GM21367 (cell line): ENCODE measurements at regions not wholly inside any gene's neighbourhood (a gene's known extent, or its start where the extent isn't known, plus 50 kb on each side); places are given as distances from the start of the nearest gene placed in this dataset.
"Not testable (repeated sequence)": the region's sequence is repeated elsewhere in the genome, so short reads cannot be mapped to it uniquely, and the experiment has no call there.

Experiments used
- ATAC-seq: cut with Tn5 transposase; IDR thresholded peaks from one replicate; pipeline ENCODE4 v1.9.1; 2021; ENCODE audit not compliant: unreplicated experiment

GRCh38 chr2:224180810-224181209 lies 141.7 kb upstream of the SERPINE2 start:
- ATAC-seq: no peak

GRCh38 chr2:224178056-224178455 lies 139.0 kb upstream of the SERPINE2 start:
- ATAC-seq: no peak

GRCh38 chr2:224175538-224175937 lies 136.5 kb upstream of the SERPINE2 start:
- no peak for ATAC-seq

GRCh38 chr2:224174990-224175389 lies 135.9 kb upstream of the SERPINE2 start:
- no peak for ATAC-seq

- ATAC-seq: no peak
These were observed 135.4 kb upstream of the SERPINE2 start for GRCh38 chr2:224174521-224174920.

GRCh38 chr2:224173933-224174332 lies 134.8 kb upstream of the SERPINE2 start:
- no peak for ATAC-seq

GRCh38 chr2:224173210-224173609 lies 134.1 kb upstream of the SERPINE2 start:
- no peak for ATAC-seq

GRCh38 chr2:224171226-224171625 lies 132.1 kb upstream of the SERPINE2 start:
- no peak for ATAC-seq

- ATAC-seq: no peak
These were observed 130.8 kb upstream of the SERPINE2 start for GRCh38 chr2:224169847-224170246.

- ATAC-seq: not testable (repeated sequence)
These were observed 128.7 kb upstream of the SERPINE2 start for GRCh38 chr2:224167781-224168180.

- ATAC-seq: no peak
These were observed 127.6 kb upstream of the SERPINE2 start for GRCh38 chr2:224166654-224167053.

- no peak for ATAC-seq
These were observed 126.8 kb upstream of the SERPINE2 start for GRCh38 chr2:224165901-224166319.

- no peak for ATAC-seq
These were observed 124.7 kb upstream of the SERPINE2 start for GRCh38 chr2:224163566-224164307.

- no peak for ATAC-seq
These were observed 123.0 kb upstream of the SERPINE2 start for GRCh38 chr2:224162122-224162521.

- ATAC-seq: no peak
These were observed 122.6 kb upstream of the SERPINE2 start for GRCh38 chr2:224161712-224162111.

GRCh38 chr2:224160917-224161316 lies 121.8 kb upstream of the SERPINE2 start:
- no peak for ATAC-seq

- no peak for ATAC-seq
These were observed 120.4 kb upstream of the SERPINE2 start for GRCh38 chr2:224159345-224159928.

GRCh38 chr2:224158831-224159230 lies 119.7 kb upstream of the SERPINE2 start:
- no peak for ATAC-seq

- ATAC-seq: no peak
These were observed 119.0 kb upstream of the SERPINE2 start for GRCh38 chr2:224158061-224158460.

- ATAC-seq: no peak
These were observed 118.6 kb upstream of the SERPINE2 start for GRCh38 chr2:224157655-224158054.

GRCh38 chr2:224156436-224156835 lies 117.3 kb upstream of the SERPINE2 start:
- no peak for ATAC-seq

GRCh38 chr2:224155896-224156295 lies 116.8 kb upstream of the SERPINE2 start:
- no peak for ATAC-seq

GRCh38 chr2:224155371-224155770 lies 116.3 kb upstream of the SERPINE2 start:
- no peak for ATAC-seq
